ENCODE measurements at regions not wholly inside any gene's neighbourhood (a gene's known extent, or its start where the extent isn't known, plus 50 kb on each side); places are given as distances from the start of the nearest gene placed in this dataset.

DNA sequence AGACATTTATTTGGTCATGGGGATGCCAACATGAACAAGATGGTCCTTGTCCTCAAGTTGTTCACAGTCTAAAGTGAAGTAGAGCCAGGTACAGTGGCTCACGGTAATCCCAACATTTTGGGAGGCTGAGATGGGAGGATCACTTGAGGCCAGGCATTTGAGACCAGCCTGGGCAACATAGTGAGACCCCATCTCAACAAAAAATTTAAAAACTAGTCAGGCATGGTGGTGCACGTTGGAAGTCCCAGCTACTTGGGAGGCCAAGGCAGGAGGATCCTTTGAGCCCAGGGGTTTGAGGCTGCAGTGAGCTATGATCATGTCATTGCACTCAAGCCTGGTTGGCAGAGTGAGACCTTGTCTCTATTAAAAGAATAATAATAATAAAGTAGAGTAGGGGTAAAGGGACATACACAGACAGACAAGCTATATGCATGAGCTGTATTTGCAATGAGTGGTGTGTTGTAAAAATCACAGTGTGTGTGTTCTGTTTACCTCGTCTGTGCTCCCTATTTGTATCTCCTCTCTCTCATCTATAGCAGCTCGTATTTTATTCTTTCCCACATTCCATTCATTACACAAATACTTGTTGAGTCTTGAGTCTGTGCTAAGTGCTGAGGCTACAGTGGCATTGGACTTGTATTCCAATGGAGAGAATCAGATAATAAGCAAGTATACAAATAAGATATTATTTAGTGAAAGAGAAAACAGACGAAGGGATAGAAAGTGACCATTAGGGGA lies 73.9 kb upstream of the DHX40 start:
- intact Hi-C loops (cut with micrococcal nuclease; ENCODE audit: unreplicated experiment) = no loop called here
- CTCF ChIA-PET (ENCODE audit: unreplicated experiment) = no interaction called here
- H3K9me3 ChIP-seq (ENCODE audit: low read length) = no peaks in the 10 kb centered on the region
- H3K4me3 ChIP-seq (ENCODE audit: low read depth, low read length, poor library complexity, severe bottlenecking) = no peak overlapping the region
- DNase-seq (ENCODE audit: low spot score) = no peak
- H3K27ac ChIP-seq (ENCODE audit: low read depth, low read length, poor library complexity, severe bottlenecking) = no peak overlapping the region
- POLR2A ChIA-PET = no interaction called here
- no peaks in the 10 kb centered on the region for H4K20me1 ChIP-seq (ENCODE audit: insufficient read depth, low read length)
- no peak overlapping the region for H2AFZ ChIP-seq (ENCODE audit: low read length)
- no peaks in the 10 kb centered on the region for H3K4me1 ChIP-seq (ENCODE audit: insufficient read depth, low read length, poor library complexity, severe bottlenecking)
- BruUV-seq (replicated peaks) = no TSS peak
- TF ChIP-seq EZH2phosphoT487 (IDR thresholded peaks at IDR 0.05; ENCODE audit: borderline replicate concordance, low read depth, low read length) = no peak
- no peaks in the 10 kb centered on the region for H3K9me2 ChIP-seq (ENCODE audit: insufficient read depth, low read length)
- no peaks in the 10 kb centered on the region for H3K36me3 ChIP-seq (ENCODE audit: insufficient read depth, low read length)
- no peak overlapping the region for H3K4me2 ChIP-seq (ENCODE audit: low read length)
- no peaks in the 10 kb centered on the region for H3K79me2 ChIP-seq (ENCODE audit: insufficient read depth, low read depth, low read length)

GRCh38 chr17:59492091-59492451 lies 73.3 kb upstream of the DHX40 start:
- H3K9me2 ChIP-seq (ENCODE audit: insufficient read depth, low read length) = no peaks in the 10 kb centered on the region
- CTCF ChIA-PET (ENCODE audit: unreplicated experiment) = no interaction called here
- H2AFZ ChIP-seq (ENCODE audit: low read length) = no peak overlapping the region

GRCh38 chr17:59493867-59494266 lies 71.5 kb upstream of the DHX40 start:
- ChIA-PET CTCF (ENCODE audit: unreplicated experiment) (no interaction called here), POLR2A (interaction anchor here (1.1 kb wide), 1 partner anchor 274 kb away, joined by 3 read pairs; the partner anchor contains the start of gene GDPD1)
- Histone ChIP-seq H3K4me2 (ENCODE audit: low read length) (no peak overlapping the region), H3K9me2 (ENCODE audit: insufficient read depth, low read length) (no peaks in the 10 kb centered on the region), H2AFZ (ENCODE audit: low read length) (no peak overlapping the region), H3K27ac (ENCODE audit: low read depth, low read length, poor library complexity, severe bottlenecking) (no peak overlapping the region), H3K36me3 (ENCODE audit: insufficient read depth, low read length) (no peaks in the 10 kb centered on the region), H3K4me1 (ENCODE audit: insufficient read depth, low read length, poor library complexity, severe bottlenecking) (no peaks in the 10 kb centered on the region), H3K9me3 (ENCODE audit: low read length) (no peaks in the 10 kb centered on the region), H3K79me2 (ENCODE audit: insufficient read depth, low read depth, low read length) (no peaks in the 10 kb centered on the region), H3K4me3 (ENCODE audit: low read depth, low read length, poor library complexity, severe bottlenecking) (no peak overlapping the region), H4K20me1 (ENCODE audit: insufficient read depth, low read length) (no peaks in the 10 kb centered on the region)
- intact Hi-C loops (cut with micrococcal nuclease; ENCODE audit: unreplicated experiment) = no loop called here
- DNase-seq (ENCODE audit: low spot score) = no peak
- BruUV-seq (replicated peaks) = no TSS peak
- TF ChIP-seq CTCF (conservative IDR thresholded peaks at IDR 0.05; ENCODE audit: low read length) = no peak

More at GRCh38 chr17:59492091-59492451, 73.3 kb upstream of the DHX40 start:
- Histone ChIP-seq H3K9me3 (ENCODE audit: low read length) (no peaks in the 10 kb centered on the region), H4K20me1 (ENCODE audit: insufficient read depth, low read length) (no peaks in the 10 kb centered on the region), H3K36me3 (ENCODE audit: insufficient read depth, low read length) (no peaks in the 10 kb centered on the region), H3K4me3 (ENCODE audit: low read depth, low read length, poor library complexity, severe bottlenecking) (no peak overlapping the region), H3K4me1 (ENCODE audit: insufficient read depth, low read length, poor library complexity, severe bottlenecking) (no peaks in the 10 kb centered on the region), H3K79me2 (ENCODE audit: insufficient read depth, low read depth, low read length) (no peaks in the 10 kb centered on the region), H3K27ac (ENCODE audit: low read depth, low read length, poor library complexity, severe bottlenecking) (no peak overlapping the region), H3K4me2 (ENCODE audit: low read length) (no peak overlapping the region)
- no TSS peak for BruUV-seq (replicated peaks)
- no peak for DNase-seq (ENCODE audit: low spot score)
- no peak for TF ChIP-seq EZH2phosphoT487 (IDR thresholded peaks at IDR 0.05; ENCODE audit: borderline replicate concordance, low read depth, low read length)
- no peak for TF ChIP-seq CTCF (conservative IDR thresholded peaks at IDR 0.05; ENCODE audit: low read length)
- POLR2A ChIA-PET = no interaction called here
- intact Hi-C loops (cut with micrococcal nuclease; ENCODE audit: unreplicated experiment) = no loop called here
